ENCODE measurements at regions not wholly inside any gene's neighbourhood (a gene's known extent, or its start where the extent isn't known, plus 50 kb on each side); places are given as distances from the start of the nearest gene placed in this dataset.

DNA sequence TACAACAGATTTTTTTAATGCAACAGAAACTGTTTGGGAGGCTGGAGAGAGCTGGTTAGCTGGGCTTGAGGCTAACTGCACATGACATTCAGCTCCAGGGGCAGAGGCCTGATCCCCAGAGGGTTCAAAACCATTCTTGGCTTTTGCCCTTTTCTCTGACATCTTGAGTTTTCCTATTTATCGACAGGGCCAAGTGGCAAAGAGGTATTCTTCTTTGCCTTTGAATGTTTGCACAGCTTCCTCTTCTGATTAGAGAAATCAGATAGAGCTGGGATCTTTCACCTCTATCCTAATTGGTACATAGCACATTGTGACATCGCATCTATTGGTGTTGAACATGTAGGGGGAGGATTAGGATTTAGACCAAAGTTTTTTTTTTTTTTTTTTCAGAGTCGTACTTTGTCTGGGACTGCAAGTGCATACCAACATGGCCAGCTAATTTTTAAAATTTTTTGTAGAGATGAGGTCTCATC lies 143.7 kb downstream of the ACTBL2 start:
- Histone ChIP-seq H3K36me3 (ENCODE audit: control insufficient read depth in 4 of 4, insufficient read depth in 4 of 4, low read length in 3 of 4) (no peaks in the 10 kb centered on the region), H3K4me1 (ENCODE audit: control extremely low read depth in 1 of 4, control insufficient read depth in 4 of 4, insufficient read depth in 4 of 4, low read length in 3 of 4) (no peaks in the 10 kb centered on the region), H3K4me3 (ENCODE audit: control insufficient read depth in 1 of 7, extremely low read depth in 1 of 7, insufficient read depth in 4 of 7, low read depth in 2 of 7, low read length in 6 of 7) (no peak overlapping the region), H3K27ac (ENCODE audit: insufficient read depth in 1 of 2, low read depth in 1 of 2, low read length in 2 of 2, poor library complexity in 1 of 2, severe bottlenecking in 2 of 2) (no peak overlapping the region), H3K27me3 (replicated peaks in 2 of 5; ENCODE audit: control insufficient read depth in 4 of 5, insufficient read depth in 5 of 5, low read length in 4 of 5) (no peaks in the 10 kb centered on the region), H3K9me3 (ENCODE audit: control extremely low read depth in 1 of 5, control insufficient read depth in 4 of 5, insufficient read depth in 2 of 5, low read depth in 1 of 5, low read length in 4 of 5) (no peaks in the 10 kb centered on the region)
- 75% methylated on average over 1 of the region's 3 CpGs for WGBS (ENCODE audit: insufficient coverage)
- ChIA-PET CTCF (interaction anchor here (0.8 to 1.7 kb wide), 3 partner anchors 8 to 272 kb away, joined by 3 to 5 read pairs (median 3); no protein-coding TSS in a partner anchor), POLR2A (no interaction called here)
- DNase-seq = no peak

DNA sequence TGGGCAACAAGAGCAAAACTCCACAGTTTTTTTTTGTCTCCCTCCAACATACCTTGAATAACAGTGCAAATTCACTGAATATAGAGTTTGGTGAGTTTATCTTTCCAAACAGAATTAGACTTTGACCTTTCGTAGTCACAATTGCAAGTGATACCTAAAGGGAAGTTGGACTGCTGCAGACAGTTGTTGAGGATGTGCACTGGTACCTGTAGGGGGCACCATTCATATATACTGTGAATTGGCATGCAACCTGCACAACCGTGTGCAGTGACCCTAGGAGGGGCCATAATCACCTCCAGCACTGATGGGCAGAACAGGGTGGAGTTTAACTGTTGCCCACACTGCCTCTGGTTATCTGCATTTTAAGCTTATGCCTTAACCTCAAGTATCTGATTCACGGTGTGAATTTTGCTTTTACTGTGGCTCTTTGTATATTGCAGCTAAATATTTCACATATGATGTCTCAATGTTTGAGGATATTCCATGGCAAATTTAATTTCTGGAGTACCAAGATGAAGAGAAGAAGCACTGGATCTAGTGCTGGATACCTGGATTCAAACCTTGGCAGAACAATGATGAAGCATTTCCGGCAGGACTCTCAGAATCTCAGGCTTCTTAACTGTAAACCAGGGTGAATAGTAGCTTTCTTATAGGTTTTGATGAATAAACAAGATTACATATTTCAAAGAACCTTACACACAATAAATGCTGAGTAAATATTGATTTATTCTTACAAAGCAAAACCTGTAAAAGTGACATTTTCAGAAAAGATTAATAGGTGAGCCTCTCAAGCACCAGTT lies 144.3 kb downstream of the ACTBL2 start:
- Histone ChIP-seq H3K4me3 (ENCODE audit: control insufficient read depth in 1 of 7, extremely low read depth in 1 of 7, insufficient read depth in 4 of 7, low read depth in 2 of 7, low read length in 6 of 7) (no peak overlapping the region), H3K9me3 (ENCODE audit: control extremely low read depth in 1 of 5, control insufficient read depth in 4 of 5, insufficient read depth in 2 of 5, low read depth in 1 of 5, low read length in 4 of 5) (no peaks in the 10 kb centered on the region), H3K4me1 (ENCODE audit: control extremely low read depth in 1 of 4, control insufficient read depth in 4 of 4, insufficient read depth in 4 of 4, low read length in 3 of 4) (no peaks in the 10 kb centered on the region), H3K27me3 (replicated peaks in 2 of 5; ENCODE audit: control insufficient read depth in 4 of 5, insufficient read depth in 5 of 5, low read length in 4 of 5) (no peaks in the 10 kb centered on the region), H3K27ac (ENCODE audit: insufficient read depth in 1 of 2, low read depth in 1 of 2, low read length in 2 of 2, poor library complexity in 1 of 2, severe bottlenecking in 2 of 2) (no peak overlapping the region), H3K36me3 (ENCODE audit: control insufficient read depth in 4 of 4, insufficient read depth in 4 of 4, low read length in 3 of 4) (no peaks in the 10 kb centered on the region)
- WGBS (ENCODE audit: insufficient coverage) = 66% methylated on average over 3 of the region's 4 CpGs
- ChIA-PET CTCF (interaction anchor here (0.6 to 1.7 kb wide), 6 partner anchors 9 to 1383 kb away, joined by 3 to 5 read pairs (median 3); no protein-coding TSS in a partner anchor), POLR2A (no interaction called here)
- peak; percentile 20 to 47 (median 45) for DNase-seq

DNA sequence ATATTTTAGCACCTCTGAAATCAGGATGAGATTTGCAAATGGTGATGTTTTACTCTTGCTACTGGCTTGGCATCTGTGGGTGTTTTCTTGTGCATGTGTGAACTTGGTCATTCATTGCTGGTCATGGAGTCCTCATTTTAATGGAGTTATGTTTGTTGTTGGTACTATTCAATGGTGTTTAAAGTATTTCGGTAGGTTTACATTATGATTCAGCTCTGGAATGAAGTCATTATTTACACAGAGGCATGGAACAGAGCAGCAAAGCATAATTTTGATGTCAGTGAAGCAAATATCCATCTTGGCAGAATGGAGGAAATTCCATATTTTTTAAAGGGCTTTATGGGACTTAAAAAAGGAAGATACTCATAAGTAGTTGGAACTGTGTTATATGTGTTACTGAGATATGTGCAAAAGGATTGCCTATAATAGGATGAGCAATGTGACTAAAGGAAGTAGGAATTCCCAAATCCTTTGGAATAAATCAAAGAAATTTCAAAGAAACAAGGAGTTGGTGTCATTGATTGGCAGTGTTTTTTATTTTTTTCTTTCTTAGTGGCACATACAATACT lies 147.4 kb downstream of the ACTBL2 start:
- Histone ChIP-seq H3K36me3 (ENCODE audit: control insufficient read depth in 4 of 4, insufficient read depth in 4 of 4, low read length in 3 of 4) (no peaks in the 10 kb centered on the region), H3K4me3 (ENCODE audit: control insufficient read depth in 1 of 7, extremely low read depth in 1 of 7, insufficient read depth in 4 of 7, low read depth in 2 of 7, low read length in 6 of 7) (no peak overlapping the region), H3K27ac (ENCODE audit: insufficient read depth in 1 of 2, low read depth in 1 of 2, low read length in 2 of 2, poor library complexity in 1 of 2, severe bottlenecking in 2 of 2) (no peak overlapping the region), H3K4me1 (ENCODE audit: control extremely low read depth in 1 of 4, control insufficient read depth in 4 of 4, insufficient read depth in 4 of 4, low read length in 3 of 4) (no peaks in the 10 kb centered on the region), H3K27me3 (replicated peaks in 2 of 5; ENCODE audit: control insufficient read depth in 4 of 5, insufficient read depth in 5 of 5, low read length in 4 of 5) (no peaks in the 10 kb centered on the region), H3K9me3 (ENCODE audit: control extremely low read depth in 1 of 5, control insufficient read depth in 4 of 5, insufficient read depth in 2 of 5, low read depth in 1 of 5, low read length in 4 of 5) (no peaks in the 10 kb centered on the region)
- DNase-seq = no peak
- no CpG with 5 or more reads among the region's 1 CpG for WGBS (ENCODE audit: insufficient coverage)
- ChIA-PET CTCF (interaction anchor here (1.0 kb wide), 1 partner anchor 1126 kb away, joined by 4 read pairs; no protein-coding TSS in a partner anchor), POLR2A (no interaction called here)

DNA sequence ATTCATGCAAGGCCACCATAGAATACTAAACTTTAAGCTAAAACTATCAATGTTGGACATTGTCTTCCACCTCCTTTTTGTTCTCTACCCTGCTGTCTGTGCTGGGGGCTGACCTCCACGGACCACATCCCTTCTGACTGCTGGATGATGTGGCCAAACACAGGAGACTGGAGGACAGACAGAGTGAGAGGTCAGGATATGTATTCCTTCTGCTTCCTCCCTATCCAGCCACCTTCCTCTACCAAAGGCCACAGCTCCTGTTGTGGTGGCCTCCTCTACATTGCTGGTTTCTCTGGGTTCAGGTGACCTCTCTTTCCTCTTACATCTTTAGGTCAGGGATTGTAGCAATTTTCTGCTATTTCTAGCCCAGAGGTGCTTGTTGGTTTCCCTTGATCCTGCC lies 148.1 kb downstream of the ACTBL2 start:
- H3K36me3 ChIP-seq (ENCODE audit: control insufficient read depth in 4 of 4, insufficient read depth in 4 of 4, low read length in 3 of 4) = no peaks in the 10 kb centered on the region
- DNase-seq = no peak
- no peak overlapping the region for H3K27ac ChIP-seq (ENCODE audit: insufficient read depth in 1 of 2, low read depth in 1 of 2, low read length in 2 of 2, poor library complexity in 1 of 2, severe bottlenecking in 2 of 2)
- CTCF ChIA-PET = interaction anchor here (1.0 kb wide), 1 partner anchor 1127 kb away, joined by 4 read pairs; no protein-coding TSS in a partner anchor
- POLR2A ChIA-PET = no interaction called here
- H3K4me3 ChIP-seq (ENCODE audit: control insufficient read depth in 1 of 7, extremely low read depth in 1 of 7, insufficient read depth in 4 of 7, low read depth in 2 of 7, low read length in 6 of 7) = no peak overlapping the region
- no peaks in the 10 kb centered on the region for H3K4me1 ChIP-seq (ENCODE audit: control extremely low read depth in 1 of 4, control insufficient read depth in 4 of 4, insufficient read depth in 4 of 4, low read length in 3 of 4)
- H3K9me3 ChIP-seq (ENCODE audit: control extremely low read depth in 1 of 5, control insufficient read depth in 4 of 5, insufficient read depth in 2 of 5, low read depth in 1 of 5, low read length in 4 of 5) = no peaks in the 10 kb centered on the region
- no peaks in the 10 kb centered on the region for H3K27me3 ChIP-seq (replicated peaks in 2 of 5; ENCODE audit: control insufficient read depth in 4 of 5, insufficient read depth in 5 of 5, low read length in 4 of 5)
- 83% methylated on average over 1 of the region's 1 CpG for WGBS (ENCODE audit: insufficient coverage)

DNA sequence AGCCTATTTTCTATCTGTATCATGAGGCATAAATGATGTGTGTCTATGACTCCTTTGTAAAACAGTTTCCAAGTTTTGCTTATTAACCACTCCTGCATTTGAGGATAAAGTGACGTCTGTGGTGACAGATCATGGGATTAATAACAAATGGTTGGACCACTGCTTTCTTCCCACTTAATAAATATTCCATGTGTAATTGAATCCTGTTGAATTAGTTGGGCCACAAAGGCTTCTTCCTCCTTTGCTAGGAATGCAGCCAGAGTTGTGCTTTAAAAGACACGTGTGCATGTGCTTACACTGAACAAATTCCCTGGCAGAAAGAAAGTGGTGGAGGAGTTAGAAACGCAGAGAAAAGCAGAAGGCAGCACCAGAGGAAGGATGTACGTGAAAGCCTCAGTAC lies 150.2 kb downstream of the ACTBL2 start:
- Histone ChIP-seq H3K4me3 (ENCODE audit: control insufficient read depth in 1 of 7, extremely low read depth in 1 of 7, insufficient read depth in 4 of 7, low read depth in 2 of 7, low read length in 6 of 7) (no peak overlapping the region), H3K27ac (ENCODE audit: insufficient read depth in 1 of 2, low read depth in 1 of 2, low read length in 2 of 2, poor library complexity in 1 of 2, severe bottlenecking in 2 of 2) (no peak overlapping the region), H3K4me1 (ENCODE audit: control extremely low read depth in 1 of 4, control insufficient read depth in 4 of 4, insufficient read depth in 4 of 4, low read length in 3 of 4) (no peaks in the 10 kb centered on the region), H3K9me3 (ENCODE audit: control extremely low read depth in 1 of 5, control insufficient read depth in 4 of 5, insufficient read depth in 2 of 5, low read depth in 1 of 5, low read length in 4 of 5) (no peaks in the 10 kb centered on the region), H3K36me3 (ENCODE audit: control insufficient read depth in 4 of 4, insufficient read depth in 4 of 4, low read length in 3 of 4) (no peaks in the 10 kb centered on the region), H3K27me3 (replicated peaks in 2 of 5; ENCODE audit: control insufficient read depth in 4 of 5, insufficient read depth in 5 of 5, low read length in 4 of 5) (no peaks in the 10 kb centered on the region)
- DNase-seq = no peak
- WGBS (ENCODE audit: insufficient coverage) = 29% methylated on average over 3 of the region's 4 CpGs
- CTCF ChIA-PET = no interaction called here
- POLR2A ChIA-PET = interaction anchor here (1.0 kb wide), 1 partner anchor 9 kb away, joined by 3 read pairs; no protein-coding TSS in a partner anchor

DNA sequence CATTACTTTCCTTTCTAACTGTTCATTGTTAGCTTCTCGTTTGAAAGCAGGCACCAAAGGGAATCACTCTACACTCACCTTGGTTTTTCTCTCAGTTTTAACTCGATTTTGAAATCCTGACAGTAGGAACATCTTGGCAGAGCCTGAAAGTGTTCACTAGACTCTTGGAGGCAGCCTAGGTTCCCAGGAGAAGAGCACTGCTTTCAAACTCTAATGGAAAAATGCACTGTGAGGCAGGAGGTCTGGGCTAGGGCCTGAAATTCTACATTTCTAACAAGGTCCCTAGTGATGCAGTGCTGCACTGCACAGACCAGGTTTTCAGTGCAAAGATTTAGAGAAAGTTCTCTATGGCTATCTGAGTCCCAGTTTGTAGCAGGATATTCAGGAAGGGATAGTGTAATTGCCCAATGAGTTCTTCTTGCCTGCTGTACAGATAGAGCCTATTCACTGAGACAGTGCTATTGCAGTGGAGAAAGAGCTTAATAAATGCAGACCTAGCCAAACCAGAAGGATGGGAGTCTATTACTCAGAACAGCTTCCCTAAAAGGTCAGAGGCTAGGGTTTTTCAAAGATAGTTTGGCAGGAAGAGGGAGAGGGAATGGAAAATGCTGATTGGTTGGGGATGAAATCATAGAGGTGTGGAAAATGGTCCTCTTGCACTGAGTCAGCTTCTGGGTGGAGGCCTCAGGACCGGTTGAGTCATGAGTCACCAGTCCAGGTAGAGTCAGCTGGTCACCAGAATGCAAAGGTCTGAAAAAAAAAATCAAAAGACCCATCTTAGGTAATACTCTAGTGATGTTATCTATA lies 153.9 kb downstream of the GPBP1 start:
- no peaks in the 10 kb centered on the region for H3K9me3 ChIP-seq (ENCODE audit: control extremely low read depth in 1 of 5, control insufficient read depth in 4 of 5, insufficient read depth in 2 of 5, low read depth in 1 of 5, low read length in 4 of 5)
- H3K4me3 ChIP-seq (ENCODE audit: control insufficient read depth in 1 of 7, extremely low read depth in 1 of 7, insufficient read depth in 4 of 7, low read depth in 2 of 7, low read length in 6 of 7) = no peak overlapping the region
- CTCF ChIA-PET = interaction anchor here (1.1 kb wide), 1 partner anchor 10 kb away, joined by 3 read pairs; no protein-coding TSS in a partner anchor
- no peaks in the 10 kb centered on the region for H3K36me3 ChIP-seq (ENCODE audit: control insufficient read depth in 4 of 4, insufficient read depth in 4 of 4, low read length in 3 of 4)
- H3K27me3 ChIP-seq (replicated peaks in 2 of 5; ENCODE audit: control insufficient read depth in 4 of 5, insufficient read depth in 5 of 5, low read length in 4 of 5) = no peaks in the 10 kb centered on the region
- no peak overlapping the region for H3K27ac ChIP-seq (ENCODE audit: insufficient read depth in 1 of 2, low read depth in 1 of 2, low read length in 2 of 2, poor library complexity in 1 of 2, severe bottlenecking in 2 of 2)
- DNase-seq = no peak
- POLR2A ChIA-PET = interaction anchor here (0.7 kb wide), 1 partner anchor 13 kb away, joined by 3 read pairs; no protein-coding TSS in a partner anchor
- H3K4me1 ChIP-seq (ENCODE audit: control extremely low read depth in 1 of 4, control insufficient read depth in 4 of 4, insufficient read depth in 4 of 4, low read length in 3 of 4) = no peaks in the 10 kb centered on the region
- 94% methylated on average over 2 of the region's 3 CpGs for WGBS (ENCODE audit: insufficient coverage)
